ENCODE measurements at regions not wholly inside any gene's neighbourhood (a gene's known extent, or its start where the extent isn't known, plus 50 kb on each side); places are given as distances from the start of the nearest gene placed in this dataset.

GRCh38 chr1:220454155-220454777 lies 73.7 kb upstream of the MARK1 start:
- DNase-seq (ENCODE audit: low read depth, low spot score) (no peak), FAIRE-seq (no peak)
- Histone ChIP-seq H3K4me3 (ENCODE audit: control insufficient read depth in 2 of 3, extremely low read depth in 1 of 3, insufficient read depth in 2 of 3, low read depth in 1 of 3, low read length in 3 of 3) (no peak overlapping the region), H3K27ac (ENCODE audit: control insufficient read depth, insufficient read depth, low read length) (no peak overlapping the region), H3K4me2 (ENCODE audit: control insufficient read depth, extremely low read depth, insufficient read depth, low read depth, low read length) (no peak overlapping the region), H3K9me3 (ENCODE audit: control insufficient read depth, low read depth, low read length) (no peaks in the 10 kb centered on the region), H3K79me2 (ENCODE audit: control insufficient read depth, insufficient read depth, low read length) (no peaks in the 10 kb centered on the region), H3K4me1 (ENCODE audit: control insufficient read depth, extremely low read depth, insufficient read depth, low read length) (peaks cover 7% of the 10 kb centered on the region), H3K36me3 (ENCODE audit: control insufficient read depth in 2 of 2, extremely low read depth in 1 of 2, insufficient read depth in 2 of 2, low read length in 2 of 2) (no peaks in the 10 kb centered on the region), H3K27me3 (ENCODE audit: control insufficient read depth, extremely low read depth, insufficient read depth, low read length) (peaks cover 6% of the 10 kb centered on the region), H2AFZ (ENCODE audit: control insufficient read depth, low read length) (no peak overlapping the region), H4K20me1 (ENCODE audit: control insufficient read depth, extremely low read depth, insufficient read depth, low read length) (no peaks in the 10 kb centered on the region), H3K9ac (ENCODE audit: control insufficient read depth, extremely low read depth, insufficient read depth, low read length) (no peak overlapping the region), H3K9me1 (ENCODE audit: control insufficient read depth, extremely low read depth, insufficient read depth, low read length) (no peaks in the 10 kb centered on the region)
- TF ChIP-seq EZH2 (IDR thresholded peaks at IDR 0.05; ENCODE audit: low read length) = no peak
- no peak for TF ChIP-seq CTCF (optimal IDR thresholded peaks at IDR 0.05 in 1 of 3, IDR thresholded peaks at IDR 0.05 in 1 of 3, conservative IDR thresholded peaks at IDR 0.05 in 1 of 3; ENCODE audit: extremely low read depth in 1 of 3, insufficient read depth in 2 of 3, low read length in 3 of 3)
- dilution Hi-C loops (cut with MboI; ENCODE audit: extremely low pct_ligation_motif_present, low sequenced_read_pairs) = no loop called here

GRCh38 chr1:220453371-220453770 lies 74.6 kb upstream of the MARK1 start:
- no peak for FAIRE-seq
- Histone ChIP-seq H3K27ac (ENCODE audit: control insufficient read depth, insufficient read depth, low read length) (no peak overlapping the region), H3K4me1 (ENCODE audit: control insufficient read depth, extremely low read depth, insufficient read depth, low read length) (peaks cover 5% of the 10 kb centered on the region), H3K27me3 (ENCODE audit: control insufficient read depth, extremely low read depth, insufficient read depth, low read length) (peaks cover 6% of the 10 kb centered on the region), H3K9me1 (ENCODE audit: control insufficient read depth, extremely low read depth, insufficient read depth, low read length) (no peaks in the 10 kb centered on the region), H3K79me2 (ENCODE audit: control insufficient read depth, insufficient read depth, low read length) (no peaks in the 10 kb centered on the region), H2AFZ (ENCODE audit: control insufficient read depth, low read length) (no peak overlapping the region), H3K4me3 (ENCODE audit: control insufficient read depth in 2 of 3, extremely low read depth in 1 of 3, insufficient read depth in 2 of 3, low read depth in 1 of 3, low read length in 3 of 3) (no peak overlapping the region), H3K4me2 (ENCODE audit: control insufficient read depth, extremely low read depth, insufficient read depth, low read depth, low read length) (no peak overlapping the region), H4K20me1 (ENCODE audit: control insufficient read depth, extremely low read depth, insufficient read depth, low read length) (no peaks in the 10 kb centered on the region), H3K36me3 (ENCODE audit: control insufficient read depth in 2 of 2, extremely low read depth in 1 of 2, insufficient read depth in 2 of 2, low read length in 2 of 2) (no peaks in the 10 kb centered on the region), H3K9ac (ENCODE audit: control insufficient read depth, extremely low read depth, insufficient read depth, low read length) (no peak overlapping the region), H3K9me3 (ENCODE audit: control insufficient read depth, low read depth, low read length) (no peaks in the 10 kb centered on the region)
- TF ChIP-seq EZH2 (IDR thresholded peaks at IDR 0.05; ENCODE audit: low read length) (no peak), CTCF (optimal IDR thresholded peaks at IDR 0.05 in 1 of 3, IDR thresholded peaks at IDR 0.05 in 1 of 3, conservative IDR thresholded peaks at IDR 0.05 in 1 of 3; ENCODE audit: extremely low read depth in 1 of 3, insufficient read depth in 2 of 3, low read length in 3 of 3) (no peak)
- no peak for DNase-seq (ENCODE audit: low read depth, low spot score)
- dilution Hi-C loops (cut with MboI; ENCODE audit: extremely low pct_ligation_motif_present, low sequenced_read_pairs) = no loop called here
